Activated T-cell treated with anti-CD3 and anti-CD28 coated beads, Interleukin-2, amount 50 U/mL, for 4 hours (primary cell): ENCODE measurements at regions not wholly inside any gene's neighbourhood (a gene's known extent, or its start where the extent isn't known, plus 50 kb on each side); places are given as distances from the start of the nearest gene placed in this dataset.
"Not testable (repeated sequence)": the region's sequence is repeated elsewhere in the genome, so short reads cannot be mapped to it uniquely, and the experiment has no call there.

ENCODE experiments used
- ATAC-seq, 2 donors: fragments of 200-7000 bp; cut with Tn5 transposase; one replicate each; pipeline ENCODE4 v1.10.0; 2021
- DNase-seq: peaks from one replicate; pipeline ENCODE4 v3.0.0-alpha.2; 2020
- H3K27me3 Mint-ChIP-seq: one replicate; pipeline ENCODE4 v1.8.0; 2021; ENCODE audit warnings: low read depth, mixed read lengths
- H3K36me3 Mint-ChIP-seq: one replicate; pipeline ENCODE4 v1.8.0; 2022; ENCODE audit warnings: mixed read lengths; ENCODE audit not compliant: insufficient read depth
- H3K4me1 Mint-ChIP-seq: one replicate; pipeline ENCODE4 v1.8.0; 2021; ENCODE audit warnings: low read depth, mixed read lengths
- H3K4me3 Mint-ChIP-seq: one replicate; pipeline ENCODE4 v1.8.0; 2021; ENCODE audit warnings: mild to moderate bottlenecking, moderate library complexity, mixed read lengths
- H3K9me3 Mint-ChIP-seq: one replicate; pipeline ENCODE4 v1.8.0; 2021; ENCODE audit warnings: mixed read lengths

DNA sequence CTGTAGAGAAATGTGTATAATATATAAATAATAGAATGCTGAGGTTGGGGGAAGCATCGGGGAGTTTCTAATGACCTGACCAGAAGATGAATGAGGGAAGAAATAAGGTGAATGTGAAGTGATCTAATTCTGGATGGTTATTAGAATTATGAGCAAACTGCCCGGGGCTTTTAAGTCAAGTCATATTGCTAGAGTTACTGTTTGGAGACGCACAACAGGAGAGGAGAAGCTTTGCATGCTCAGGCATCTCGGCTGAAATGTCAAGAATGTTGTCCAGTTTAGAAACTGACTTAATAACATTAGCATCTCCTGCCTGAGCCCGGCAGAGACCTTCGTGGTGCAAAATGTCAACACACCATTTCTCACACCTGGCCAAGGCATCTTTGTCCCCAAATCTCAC, 119.1 kb downstream of the RRAGC start:
- Mint-ChIP-seq H3K27me3 (peaks cover 6% of the 10 kb centered on the region), H3K36me3 (no peaks in the 10 kb centered on the region), H3K4me3 (no peak overlapping the region), H3K9me3 (no peaks in the 10 kb centered on the region), H3K4me1 (no peaks in the 10 kb centered on the region)
- ATAC-seq, result no peak
- DNase-seq, result no peak

- H3K36me3 Mint-ChIP-seq, result no peaks in the 10 kb centered on the region
- no peaks in the 10 kb centered on the region for H3K4me1 Mint-ChIP-seq
- ATAC-seq (no peak), DNase-seq (no peak)
- H3K9me3 Mint-ChIP-seq, result no peaks in the 10 kb centered on the region
- H3K4me3 Mint-ChIP-seq, result no peak overlapping the region
- peaks cover 14% of the 10 kb centered on the region for H3K27me3 Mint-ChIP-seq
Measured at GRCh38 chr1:38738207-38738606, 121.4 kb downstream of the RRAGC start.

- Mint-ChIP-seq H3K9me3 (no peaks in the 10 kb centered on the region), H3K4me3 (no peak overlapping the region), H3K4me1 (no peaks in the 10 kb centered on the region), H3K27me3 (peaks cover 17% of the 10 kb centered on the region), H3K36me3 (no peaks in the 10 kb centered on the region)
- ATAC-seq (no peak), DNase-seq (no peak)
Measured at GRCh38 chr1:38736399-38736798, 123.2 kb downstream of the RRAGC start.

DNA sequence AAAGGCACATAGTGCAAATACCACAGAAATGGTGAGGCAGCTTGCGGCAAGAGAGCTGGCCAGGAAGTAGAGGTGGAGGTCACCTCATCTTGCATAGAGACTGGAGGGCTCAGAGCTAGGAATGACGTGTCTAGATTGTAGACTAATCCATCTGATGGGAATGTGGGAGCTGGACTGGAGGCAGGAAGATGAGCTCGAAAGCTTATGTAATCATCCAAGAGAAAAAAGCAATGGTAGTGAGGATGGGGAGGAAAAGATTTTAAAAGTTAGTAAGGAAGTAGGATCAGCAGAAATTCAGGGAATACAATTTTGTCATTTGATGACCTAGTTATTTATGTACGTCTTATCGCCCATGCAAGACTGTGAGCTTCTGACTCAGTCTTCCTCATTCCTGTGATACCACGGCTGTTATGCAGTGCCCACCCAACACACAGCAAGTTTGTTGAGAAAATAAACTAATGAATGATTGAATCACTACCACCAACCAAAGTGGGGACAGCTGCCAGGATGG, 123.9 kb downstream of the RRAGC start:
- ATAC-seq (no peak), DNase-seq (no peak)
- Mint-ChIP-seq H3K4me1 (no peaks in the 10 kb centered on the region), H3K9me3 (no peaks in the 10 kb centered on the region), H3K27me3 (peaks cover 17% of the 10 kb centered on the region), H3K36me3 (no peaks in the 10 kb centered on the region), H3K4me3 (no peak overlapping the region)

GRCh38 chr1:38733761-38734160, 125.8 kb downstream of the RRAGC start:
- Mint-ChIP-seq H3K9me3 (no peaks in the 10 kb centered on the region), H3K27me3 (peaks cover 25% of the 10 kb centered on the region), H3K4me1 (no peaks in the 10 kb centered on the region), H3K36me3 (no peaks in the 10 kb centered on the region), H3K4me3 (no peak overlapping the region)
- ATAC-seq (no peak), DNase-seq (no peak)

DNA sequence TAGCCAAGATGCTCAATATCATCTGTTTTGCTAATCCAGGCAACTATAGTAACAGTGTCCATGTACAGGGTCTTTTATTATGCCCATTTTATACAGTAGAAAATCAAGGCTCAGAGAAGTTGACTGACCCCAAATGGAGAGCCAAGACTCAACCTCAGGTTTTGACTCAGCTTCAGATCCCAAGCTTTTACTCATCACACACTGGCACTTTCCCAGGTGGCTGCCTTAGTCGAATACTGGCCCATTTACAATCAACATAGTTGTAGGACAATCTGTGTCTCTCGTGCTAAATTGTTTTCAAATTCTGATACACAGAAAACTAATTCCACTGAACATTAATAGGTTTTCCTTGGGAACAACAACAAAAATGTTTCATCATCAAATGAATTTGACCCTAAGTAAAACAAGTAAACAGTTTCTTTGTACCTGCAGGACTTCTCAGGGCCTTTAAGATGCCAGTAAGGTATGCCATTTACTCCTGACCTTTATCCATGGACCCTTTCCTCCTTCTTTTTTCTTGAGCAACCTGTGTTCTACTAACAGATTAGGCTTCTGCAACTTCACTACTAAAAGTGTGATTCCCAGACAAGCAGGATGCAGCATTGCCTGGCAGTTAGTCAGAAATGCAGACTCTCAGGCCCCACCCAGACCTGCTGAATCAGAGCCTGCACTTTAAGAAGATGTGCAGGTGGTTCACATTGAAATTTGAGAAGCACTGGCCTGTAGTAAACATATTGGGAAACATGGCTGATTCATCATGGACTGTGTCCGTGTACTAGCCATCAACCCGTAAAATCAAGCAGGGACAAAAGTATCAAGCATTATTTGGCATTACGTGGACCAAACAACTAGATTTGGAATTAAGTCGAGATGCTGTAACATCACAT, 128.8 kb downstream of the RRAGC start:
- Mint-ChIP-seq H3K36me3 (no peaks in the 10 kb centered on the region), H3K27me3 (peaks cover 49% of the 10 kb centered on the region), H3K9me3 (no peaks in the 10 kb centered on the region), H3K4me1 (no peaks in the 10 kb centered on the region), H3K4me3 (no peak overlapping the region)
- no peak for ATAC-seq
- DNase-seq, result no peak

DNA sequence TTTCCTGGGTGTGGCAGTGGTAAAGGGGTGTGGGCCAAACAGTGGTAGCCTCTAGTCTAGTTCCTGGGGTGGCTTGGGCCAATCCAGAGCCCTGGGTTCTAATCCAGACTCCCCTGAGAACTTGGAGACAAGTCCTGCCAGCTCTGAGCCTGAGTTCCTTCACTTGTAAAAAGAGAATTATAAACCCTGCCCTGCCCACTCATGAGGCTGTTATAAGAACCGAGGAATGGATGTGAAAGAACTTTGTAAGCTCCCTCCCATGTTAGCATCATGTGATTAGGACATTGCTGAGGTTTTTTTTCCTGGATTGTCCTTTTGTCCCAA, 131.0 kb downstream of the RRAGC start:
- Mint-ChIP-seq H3K4me1 (no peaks in the 10 kb centered on the region), H3K4me3 (no peak overlapping the region), H3K36me3 (no peaks in the 10 kb centered on the region), H3K9me3 (no peaks in the 10 kb centered on the region), H3K27me3 (peaks cover 46% of the 10 kb centered on the region)
- DNase-seq (no peak), ATAC-seq (no peak)

DNA sequence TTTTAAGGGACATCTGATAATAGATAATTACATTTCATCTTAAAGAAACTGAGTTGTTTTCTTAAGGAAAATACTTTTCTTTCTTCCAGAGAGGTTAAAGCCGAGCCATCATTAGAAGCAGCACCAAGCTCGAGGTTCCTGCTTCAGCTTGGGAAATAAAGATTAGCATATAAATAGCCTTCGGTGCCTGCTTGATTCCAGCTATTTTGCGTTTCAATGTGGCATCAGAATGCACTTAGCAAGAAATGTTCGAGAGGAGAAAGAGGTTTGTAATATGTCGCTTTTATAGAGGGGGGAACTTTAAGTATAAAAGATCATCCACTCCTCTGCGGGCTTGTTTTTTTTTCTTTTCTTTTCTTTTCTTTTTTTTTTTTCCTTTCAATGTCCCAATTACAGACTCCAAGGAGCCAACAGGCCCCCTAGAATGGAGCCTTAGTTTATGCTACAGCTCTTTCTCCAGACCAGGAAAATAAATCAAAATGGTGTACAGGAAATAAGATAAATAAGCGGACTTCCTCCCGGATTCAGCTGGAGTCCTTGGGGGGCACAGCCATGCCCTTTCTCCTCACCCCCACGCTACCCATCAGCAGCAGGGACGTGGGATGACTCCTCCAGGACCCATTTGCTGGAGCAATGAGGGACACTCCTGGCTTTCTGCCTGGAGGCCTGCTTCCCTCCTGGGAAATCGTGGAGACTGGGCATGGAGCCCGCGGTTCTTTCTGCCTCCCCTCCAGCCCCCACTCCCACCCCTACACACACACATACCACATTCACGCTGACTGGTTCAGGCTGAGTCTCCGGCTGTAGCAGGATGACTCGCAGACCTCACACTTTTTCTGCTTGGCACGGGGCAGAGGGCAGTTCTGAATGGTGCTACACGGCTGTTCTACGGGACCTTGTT, 131.6 kb downstream of the RRAGC start:
- ATAC-seq, result no peak
- H3K36me3 Mint-ChIP-seq, result no peaks in the 10 kb centered on the region
- no peak for DNase-seq
- H3K4me3 Mint-ChIP-seq, result no peak overlapping the region
- H3K9me3 Mint-ChIP-seq, result no peaks in the 10 kb centered on the region
- peaks cover 52% of the 10 kb centered on the region for H3K27me3 Mint-ChIP-seq
- no peaks in the 10 kb centered on the region for H3K4me1 Mint-ChIP-seq

- H3K27me3 Mint-ChIP-seq, result peaks cover 63% of the 10 kb centered on the region
- H3K4me1 Mint-ChIP-seq, DNase-seq, H3K36me3 Mint-ChIP-seq, H3K4me3 Mint-ChIP-seq, H3K9me3 Mint-ChIP-seq, ATAC-seq: not testable (repeated sequence)
Measured at GRCh38 chr1:38725321-38725961, 134.1 kb downstream of the RRAGC start.

DNA sequence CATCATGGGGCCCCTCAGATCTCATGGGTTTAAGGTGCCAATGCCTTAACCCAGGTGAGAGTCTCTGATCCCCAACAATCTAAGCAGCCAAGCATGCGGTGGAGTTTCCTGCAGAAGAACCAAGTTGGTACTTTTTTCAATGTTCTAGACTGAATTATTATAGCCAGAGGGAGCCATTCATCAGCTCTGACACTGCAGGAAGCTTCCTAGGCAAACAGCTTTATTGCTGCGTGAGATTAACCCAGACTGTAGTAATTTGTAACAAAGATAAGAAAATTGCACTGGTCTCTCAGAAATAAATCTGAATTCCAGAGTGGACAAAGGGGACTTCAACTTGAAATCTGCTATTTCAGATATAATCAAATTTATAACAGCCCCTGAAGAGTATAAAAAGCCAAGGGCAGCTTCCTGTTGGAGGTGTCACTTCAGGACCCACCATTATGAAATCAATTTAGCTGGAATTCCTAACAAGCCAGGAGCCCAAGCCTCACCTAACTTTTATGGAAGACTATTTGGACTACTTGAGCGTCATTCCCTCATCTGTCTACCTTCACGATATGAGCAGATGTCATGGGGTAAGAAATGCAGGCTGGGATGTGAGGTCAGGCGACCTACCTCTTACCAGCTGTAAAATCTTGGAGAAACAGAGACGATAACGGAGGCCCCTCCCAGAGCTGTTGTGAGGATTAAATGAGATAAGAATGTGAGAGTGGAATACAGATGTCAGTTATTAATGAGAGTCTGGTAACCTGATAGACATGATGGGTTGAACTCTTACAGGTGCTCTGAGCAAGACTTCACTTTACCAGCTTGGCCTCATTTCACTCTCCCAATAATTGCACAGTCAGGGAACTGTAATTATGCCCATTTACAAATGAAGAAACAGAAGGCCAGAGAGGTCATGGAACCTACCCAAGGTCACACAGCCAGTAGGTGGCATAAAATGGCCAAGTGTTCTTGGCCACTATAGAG, 135.1 kb downstream of the RRAGC start:
- no peaks in the 10 kb centered on the region for H3K4me1 Mint-ChIP-seq
- no peak for ATAC-seq
- peaks cover 66% of the 10 kb centered on the region for H3K27me3 Mint-ChIP-seq
- H3K9me3 Mint-ChIP-seq, result no peaks in the 10 kb centered on the region
- H3K4me3 Mint-ChIP-seq, result no peak overlapping the region
- no peaks in the 10 kb centered on the region for H3K36me3 Mint-ChIP-seq
- no peak for DNase-seq

DNA sequence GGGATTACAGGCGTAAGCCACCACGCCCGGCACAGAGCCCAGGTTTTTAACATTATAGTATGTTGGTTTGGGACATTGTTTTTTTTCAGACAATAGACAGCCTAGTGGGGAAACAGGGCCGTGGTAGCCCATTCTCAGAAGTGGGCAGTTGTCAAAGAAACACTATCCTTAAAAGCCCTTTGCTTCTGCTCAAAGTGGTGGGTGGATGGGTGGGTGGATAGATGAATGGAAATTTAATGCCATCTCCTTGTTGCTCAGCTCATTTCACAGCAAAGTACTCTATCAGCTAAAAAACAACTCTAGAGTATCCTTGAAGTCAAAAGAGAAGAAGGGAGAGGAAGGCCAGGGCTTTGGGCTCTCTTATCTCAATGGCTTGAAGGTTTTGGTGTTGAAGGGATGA, 137.8 kb downstream of the RRAGC start:
- Mint-ChIP-seq H3K4me1 (no peaks in the 10 kb centered on the region), H3K36me3 (no peaks in the 10 kb centered on the region), H3K27me3 (peaks cover 42% of the 10 kb centered on the region), H3K9me3 (no peaks in the 10 kb centered on the region), H3K4me3 (no peak overlapping the region)
- DNase-seq (no peak), ATAC-seq (no peak)

GRCh38 chr1:38719880-38720279, 139.7 kb downstream of the RRAGC start:
- DNase-seq, result no peak
- H3K4me3 Mint-ChIP-seq, result no peak overlapping the region

DNA sequence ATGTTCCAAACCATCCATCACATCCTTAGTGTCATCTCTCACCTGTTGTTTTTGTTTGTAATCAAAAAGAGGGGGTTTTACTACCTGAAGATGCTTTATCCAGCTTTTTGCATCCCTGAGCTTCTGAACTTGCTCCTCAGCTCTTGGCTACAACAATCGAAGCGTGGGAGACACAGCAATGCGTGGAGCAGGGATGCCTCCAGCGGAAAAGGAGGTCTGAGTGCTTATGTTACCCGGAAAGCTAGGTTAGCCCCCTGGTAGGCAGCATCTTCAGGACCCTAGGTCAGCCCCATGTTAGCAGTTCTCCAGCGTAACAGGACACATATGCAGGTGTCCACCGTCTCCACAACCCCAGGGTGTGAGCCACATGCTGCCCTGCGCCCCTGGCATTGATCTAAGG, 141.5 kb downstream of the RRAGC start:
- DNase-seq (no peak), ATAC-seq (no peak)
- Mint-ChIP-seq H3K36me3 (no peaks in the 10 kb centered on the region), H3K27me3 (peaks cover 24% of the 10 kb centered on the region), H3K4me3 (no peak overlapping the region), H3K4me1 (no peaks in the 10 kb centered on the region), H3K9me3 (no peaks in the 10 kb centered on the region)

More at GRCh38 chr1:38719880-38720279, 139.7 kb downstream of the RRAGC start:
- Mint-ChIP-seq H3K27me3 (peaks cover 31% of the 10 kb centered on the region), H3K36me3 (no peaks in the 10 kb centered on the region), H3K9me3 (no peaks in the 10 kb centered on the region), H3K4me1 (no peaks in the 10 kb centered on the region)
- ATAC-seq, result no peak
